H9 (cell line): ENCODE measurements at regions not wholly inside any gene's neighbourhood (a gene's known extent, or its start where the extent isn't known, plus 50 kb on each side); places are given as distances from the start of the nearest gene placed in this dataset.

Experiments
- DNase-seq: peaks from one replicate; pipeline ENCODE4 v3.0.0-alpha.2; 2017
- H2AFZ ChIP-seq: one replicate; pipeline ENCODE4 v1.6.1; 2013; ENCODE audit warnings: mild to moderate bottlenecking, low read length, control low read depth, moderate library complexity
- H2AK5ac ChIP-seq: 2 replicates; pipeline ENCODE4 v1.6.1; 2013; ENCODE audit warnings: low read length, control low read depth, mixed read lengths; ENCODE audit not compliant: insufficient read length
- H2BK120ac ChIP-seq: one replicate; pipeline ENCODE4 v1.6.1; 2013; ENCODE audit warnings: low read depth, mild to moderate bottlenecking, low read length, control low read depth, inconsistent platforms; ENCODE audit not compliant: poor library complexity, severe bottlenecking
- H2BK12ac ChIP-seq: 2 replicates; pipeline ENCODE4 v1.6.1; 2013; ENCODE audit warnings: low read length, control low read depth, mixed read lengths, low read depth; ENCODE audit not compliant: insufficient read length
- H2BK15ac ChIP-seq: 2 replicates; pipeline ENCODE4 v1.6.1; 2013; ENCODE audit warnings: low read depth, low read length, control low read depth
- H2BK20ac ChIP-seq: one replicate; pipeline ENCODE4 v1.6.1; 2013; ENCODE audit warnings: low read depth, mild to moderate bottlenecking, low read length, control low read depth, inconsistent platforms; ENCODE audit not compliant: poor library complexity, severe bottlenecking
- H2BK5ac ChIP-seq: 2 replicates; pipeline ENCODE4 v1.6.1; 2013; ENCODE audit warnings: low read length, control low read depth, mixed read lengths; ENCODE audit not compliant: insufficient read length
- H3K14ac ChIP-seq: 2 replicates; pipeline ENCODE4 v1.6.1; 2013; ENCODE audit warnings: low read length, control low read depth; ENCODE audit not compliant: insufficient read depth
- H3K18ac ChIP-seq: 2 replicates; pipeline ENCODE4 v1.6.1; 2013; ENCODE audit warnings: low read depth, mild to moderate bottlenecking, mixed read lengths, low read length, control low read depth; ENCODE audit not compliant: insufficient read length
- H3K23ac ChIP-seq: 2 replicates; pipeline ENCODE4 v1.6.1; 2013; ENCODE audit warnings: low read length, control low read depth, mixed read lengths, low read depth; ENCODE audit not compliant: insufficient read length
- H3K23me2 ChIP-seq: 2 replicates; pipeline ENCODE4 v1.6.1; 2013; ENCODE audit warnings: low read depth, mild to moderate bottlenecking, mixed read lengths, low read length, control low read depth; ENCODE audit not compliant: insufficient read length, poor library complexity, severe bottlenecking
- H3K27ac ChIP-seq: 2 replicates; pipeline ENCODE4 v1.5.1; 2013; ENCODE audit warnings: low read length, control low read depth, mixed read lengths, low read depth; ENCODE audit not compliant: insufficient read length
- H3K27me3 ChIP-seq: 2 replicates; pipeline ENCODE4 v1.6.1; 2013; ENCODE audit warnings: low read length, control low read depth, inconsistent platforms; ENCODE audit not compliant: insufficient read depth
- H3K4ac ChIP-seq: 2 replicates; pipeline ENCODE4 v1.6.1; 2013; ENCODE audit warnings: low read depth, mild to moderate bottlenecking, control low read depth, inconsistent platforms, low read length, moderate library complexity
- H3K4me1 ChIP-seq: 2 replicates; pipeline ENCODE4 v1.6.1; 2013; ENCODE audit warnings: low read length, control low read depth, inconsistent platforms; ENCODE audit not compliant: insufficient read depth
- H3K4me2 ChIP-seq: 2 replicates; pipeline ENCODE4 v1.6.1; 2013; ENCODE audit warnings: low read length, control low read depth, mixed read lengths; ENCODE audit not compliant: insufficient read length, insufficient read depth
- H3K56ac ChIP-seq: 2 replicates; pipeline ENCODE4 v1.6.1; 2013; ENCODE audit warnings: low read depth, mild to moderate bottlenecking, mixed read lengths, low read length, control low read depth; ENCODE audit not compliant: insufficient read length
- H3K79me1 ChIP-seq: 2 replicates; pipeline ENCODE4 v1.6.1; 2013; ENCODE audit warnings: low read depth, mild to moderate bottlenecking, moderate library complexity, low read length, control low read depth, inconsistent platforms; ENCODE audit not compliant: insufficient read depth, poor library complexity, severe bottlenecking
- H3K79me2 ChIP-seq: 2 replicates; pipeline ENCODE4 v1.6.1; 2013; ENCODE audit warnings: low read length, control low read depth, inconsistent platforms; ENCODE audit not compliant: insufficient read depth
- H3K9ac ChIP-seq: 2 replicates; pipeline ENCODE4 v1.6.1; 2013; ENCODE audit warnings: low read length, control low read depth, mixed read lengths; ENCODE audit not compliant: insufficient read length; ENCODE audit errors: extremely low read depth
- H3K9me3 ChIP-seq: one replicate; pipeline ENCODE4 v1.6.1; 2013; ENCODE audit warnings: low read depth, low read length, inconsistent platforms; ENCODE audit not compliant: control insufficient read depth
- H3T11ph ChIP-seq: one replicate; pipeline ENCODE4 v1.6.1; 2013; ENCODE audit warnings: mild to moderate bottlenecking, low read length, control low read depth, inconsistent platforms
- H4K20me1 ChIP-seq: one replicate; pipeline ENCODE4 v1.6.1; 2013; ENCODE audit not compliant: control insufficient read depth, insufficient read length, insufficient read depth
- H4K5ac ChIP-seq: 2 replicates; pipeline ENCODE4 v1.6.1; 2013; ENCODE audit warnings: low read depth, mild to moderate bottlenecking, mixed read lengths, low read length, control low read depth; ENCODE audit not compliant: insufficient read length
- H4K8ac ChIP-seq: replicated peaks from 2 replicates; pipeline ENCODE4 v1.6.1; 2013; ENCODE audit warnings: low read length, control low read depth, mixed read lengths, low read depth; ENCODE audit not compliant: insufficient read length
- H4K91ac ChIP-seq: 2 replicates; pipeline ENCODE4 v1.6.1; 2013; ENCODE audit warnings: low read depth, mild to moderate bottlenecking, moderate library complexity, mixed read lengths, low read length, control low read depth; ENCODE audit not compliant: insufficient read length
- H3K27ac Mint-ChIP-seq, 3 experiments: 2 replicates in 2 of 3; 3 replicates in 1 of 3; pipeline ENCODE4 v1.8.0; 2020 to 2021; ENCODE audit warnings: mixed read lengths in 3 of 3, mild to moderate bottlenecking in 1 of 3, moderate library complexity in 1 of 3
- H3K27me3 Mint-ChIP-seq: 2 replicates; pipeline ENCODE4 v1.8.0; 2021; ENCODE audit warnings: low read depth, mild to moderate bottlenecking, moderate library complexity, mixed read lengths
- H3K36me3 Mint-ChIP-seq, 3 experiments: 2 replicates in 2 of 3; 3 replicates in 1 of 3; pipeline ENCODE4 v1.8.0; 2020 to 2021; ENCODE audit warnings: low read depth in 3 of 3, mixed read lengths in 3 of 3; ENCODE audit not compliant: insufficient read depth in 1 of 3
- H3K4me1 Mint-ChIP-seq, 2 experiments: 2 replicates each; pipeline ENCODE4 v1.8.0; 2020; ENCODE audit warnings: mixed read lengths in 2 of 2
- H3K4me3 Mint-ChIP-seq, 2 experiments: 2 replicates in 1 of 2; 3 replicates in 1 of 2; pipeline ENCODE4 v1.8.0; 2020 to 2021; ENCODE audit warnings: mild to moderate bottlenecking in 2 of 2, mixed read lengths in 2 of 2, moderate library complexity in 1 of 2
- H3K9me3 Mint-ChIP-seq, 2 experiments: 2 replicates in 1 of 2; 3 replicates in 1 of 2; pipeline ENCODE4 v1.8.0; 2020; ENCODE audit warnings: mild to moderate bottlenecking in 2 of 2, mixed read lengths in 2 of 2, moderate library complexity in 1 of 2
- CTCF ChIP-seq: fragments of 200-600 bp; sonication (generic); conservative IDR thresholded peaks from 3 replicates; pipeline ENCODE4 v1.8.0; 2021; ENCODE audit warnings: antibody characterized with exemption, mild to moderate bottlenecking
- WGBS: extraction: QIAGEN DNeasy Blood & Tissue Kit; methylation state at CpG from one replicate; pipeline ENCODE4 v1.1.7; 2013; ENCODE audit warnings: missing lambda C conversion rate, low lambda C conversion rate, mixed read lengths; ENCODE audit not compliant: insufficient read length; ENCODE audit errors: extremely low coverage; 5-methylcytosine and 5-hydroxymethylcytosine counted together

DNA sequence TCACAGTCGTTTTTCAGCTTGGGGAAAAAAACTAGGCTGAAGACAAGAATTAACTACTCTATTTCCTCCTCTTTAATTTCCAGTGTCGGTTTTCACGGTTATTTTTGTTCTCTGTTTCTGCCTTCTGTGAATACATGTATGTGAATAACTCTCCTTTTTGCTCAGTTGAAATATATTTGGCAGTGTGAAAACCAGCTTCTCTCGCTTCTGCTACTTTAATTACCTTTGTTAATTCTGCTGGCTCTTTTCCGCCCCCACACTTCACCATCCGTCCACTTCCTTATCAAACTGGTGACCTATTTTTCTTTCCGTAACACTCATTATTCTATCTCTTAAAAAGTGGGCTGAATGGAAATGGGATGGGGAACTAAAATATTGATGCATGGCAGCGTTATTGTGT lies 126.4 kb downstream of the POU4F1 start:
- Histone ChIP-seq H2AFZ (no peak overlapping the region), H3K4me2 (no peak overlapping the region), H2BK12ac (no peak overlapping the region), H3K56ac (no peak overlapping the region), H3K9ac (no peak overlapping the region), H3K27ac (no peak overlapping the region), H4K5ac (no peak overlapping the region), H3K9me3 (no peaks in the 10 kb centered on the region), H4K8ac (no peak overlapping the region), H3K4me1 (no peaks in the 10 kb centered on the region), H3K23me2 (no peaks in the 10 kb centered on the region), H3K4ac (no peak overlapping the region), H3T11ph (no peak overlapping the region), H2AK5ac (no peak overlapping the region), H2BK5ac (no peak overlapping the region), H3K79me1 (no peaks in the 10 kb centered on the region), H3K23ac (no peak overlapping the region), H4K91ac (no peak overlapping the region), H2BK20ac (no peak overlapping the region), H3K14ac (no peak overlapping the region), H3K27me3 (no peaks in the 10 kb centered on the region), H3K18ac (no peak overlapping the region), H3K79me2 (no peaks in the 10 kb centered on the region), H2BK15ac (no peak overlapping the region), H4K20me1 (no peaks in the 10 kb centered on the region), H2BK120ac (no peak overlapping the region)
- WGBS, result no CpG with 5 or more reads among the region's 8 CpGs
- Mint-ChIP-seq H3K4me1 (peaks cover 4 to 5% of the 10 kb centered on the region in 2 experiments), H3K9me3 (no peaks in the 10 kb centered on the region), H3K27ac (no peak overlapping the region; a peak in 1 of 7 replicates), H3K36me3 (no peaks in the 10 kb centered on the region), H3K4me3 (no peak overlapping the region), H3K27me3 (no peaks in the 10 kb centered on the region)
- DNase-seq, result no peak
- TF ChIP-seq CTCF, result no peak
